Stomach (tissue), 8 donors: ENCODE measurements at regions not wholly inside any gene's neighbourhood (a gene's known extent, or its start where the extent isn't known, plus 50 kb on each side); places are given as distances from the start of the nearest gene placed in this dataset.

Experiments
- DNase-seq, 2 donors: peaks; one replicate each; pipeline versions ENCODE4 v3.0.0 to v3.0.0-alpha.2; 2013 to 2019
- H3K27ac ChIP-seq, 5 donors: fragments of 200-600 bp in 4 of 5; sonication (generic) in 4 of 5; one replicate each; pipeline ENCODE4 v1.5.1; 2013 to 2019; ENCODE audit warnings: mild to moderate bottlenecking in 1 of 5, moderate library complexity in 1 of 5
- H3K27me3 ChIP-seq, 3 donors: fragments of 200-600 bp; sonication (generic); one replicate each; pipeline ENCODE4 v1.5.1; 2017 to 2019; ENCODE audit warnings: mixed run types in 1 of 3
- H3K36me3 ChIP-seq, 4 donors: fragments of 200-600 bp; sonication (generic); 1 replicate in 3 of 4; 2 replicates in 1 of 4; pipeline ENCODE4 v1.5.1; 2016 to 2019
- H3K4me1 ChIP-seq, 4 donors: fragments of 200-600 bp; sonication (generic); one replicate each; pipeline ENCODE4 v1.5.1; 2016 to 2019
- H3K4me3 ChIP-seq, 4 donors: fragments of 200-600 bp; sonication (generic) in 3 of 4; one replicate each; pipeline ENCODE4 v1.5.1; 2016 to 2019; ENCODE audit warnings: mild to moderate bottlenecking in 1 of 4
- H3K9me3 ChIP-seq, 4 donors: fragments of 200-600 bp; sonication (generic); one replicate each; pipeline ENCODE4 v1.5.1; 2016 to 2019
- CTCF ChIP-seq, 7 experiments: fragments of 450-650 bp in 4 of 7; fragments of 200-600 bp in 3 of 7; sonication (generic) in 3 of 7; IDR thresholded peaks; one replicate each; pipeline ENCODE4 v1.5.1; 2016 to 2019; ENCODE audit warnings: antibody characterized with exemption in 7 of 7, control low read depth in 2 of 7, mild to moderate bottlenecking in 1 of 7
- EP300 ChIP-seq: sonication (generic); formaldehyde crosslinking; IDR thresholded peaks from one replicate; pipeline ENCODE4 v1.6.1; 2017; ENCODE audit warnings: antibody characterized with exemption
- POLR2A ChIP-seq, 4 donors: fragments of 450-650 bp; IDR thresholded peaks; one replicate each; pipeline ENCODE4 v1.6.1; 2016; ENCODE audit warnings: antibody characterized with exemption in 4 of 4, control low read depth in 2 of 4, mild to moderate bottlenecking in 1 of 4, moderate library complexity in 1 of 4
- POLR2AphosphoS5 ChIP-seq, 3 donors: sonication (generic); formaldehyde crosslinking; IDR thresholded peaks; one replicate each; pipeline ENCODE4 v1.6.1; 2016; ENCODE audit warnings: antibody characterized with exemption in 3 of 3
- WGBS, 5 donors: extraction: QIAGEN DNeasy Blood & Tissue Kit in 3 of 5; methylation state at CpG; one replicate each; pipeline versions ENCODE4 v1.1.5 to v1.1.7; 2013 to 2018; 5-methylcytosine and 5-hydroxymethylcytosine counted together
- intact Hi-C: fragments of 100-400 bp; cut with DNase I; formaldehyde crosslinking; loops from one replicate; pipeline ENCODE4 v1.15.1; 2023; ENCODE audit warnings: low total_unique reads
- donor health status: healthy with polysubstance abuse.
- donor health status: Bipolar disorder and iron deficiency.
- donor health status: healthy.

DNA sequence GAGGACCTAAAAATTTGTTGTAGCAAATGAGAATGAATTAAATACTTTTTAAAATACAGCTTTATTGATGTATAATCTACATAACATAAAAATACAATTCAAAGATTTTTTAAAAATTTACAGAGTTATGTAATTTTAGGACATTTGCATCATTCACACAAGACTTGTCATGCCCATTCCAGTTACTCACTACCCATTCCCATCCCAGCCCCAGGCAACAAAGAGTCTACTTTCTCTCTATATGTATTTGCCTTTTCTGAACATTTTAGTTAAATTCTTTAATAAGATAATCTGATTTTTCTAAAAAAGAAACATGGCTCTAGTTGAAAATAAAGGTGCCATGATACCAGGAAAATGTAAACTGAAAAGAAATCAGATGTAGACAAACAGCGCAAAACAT lies 354.2 kb downstream of the PMP22 start:
- Histone ChIP-seq H3K27me3 (no peaks in the 10 kb centered on the region), H3K4me3 (no peak overlapping the region), H3K27ac (no peak overlapping the region), H3K9me3 (peaks cover 0 to 4% (median 0%) of the 10 kb centered on the region in 4 donors), H3K4me1 (no peaks in the 10 kb centered on the region), H3K36me3 (no peaks in the 10 kb centered on the region)
- TF ChIP-seq POLR2A (IDR thresholded peaks at IDR 0.05) (no peak), EP300 (no peak), POLR2AphosphoS5 (IDR thresholded peaks at IDR 0.05) (no peak), CTCF (IDR thresholded peaks at IDR 0.05) (no peak)
- DNase-seq = no peak
- intact Hi-C loops = no loop called here
- WGBS, 5 donors = 92 to 100% (median 96%) methylated on average over 1 of the region's 1 CpG

- H3K4me1 ChIP-seq = no peaks in the 10 kb centered on the region
- intact Hi-C loops = no loop called here
- DNase-seq = no peak
- no peaks in the 10 kb centered on the region for H3K9me3 ChIP-seq
- 49 to 76% (median 71%) methylated on average over 4 of the region's 4 CpGs for WGBS, 5 donors
- no peak overlapping the region for H3K4me3 ChIP-seq
- TF ChIP-seq POLR2AphosphoS5 (IDR thresholded peaks at IDR 0.05) (no peak), POLR2A (IDR thresholded peaks at IDR 0.05) (no peak), EP300 (no peak), CTCF (IDR thresholded peaks at IDR 0.05) (no peak)
- H3K27me3 ChIP-seq = no peaks in the 10 kb centered on the region
- H3K27ac ChIP-seq = no peak overlapping the region
- no peaks in the 10 kb centered on the region for H3K36me3 ChIP-seq
Measured at GRCh38 chr17:14904386-14904785, 360.7 kb downstream of the PMP22 start.

- WGBS, 5 donors = 13 to 37% (median 30%) methylated on average over 1 of the region's 1 CpG
Measured at GRCh38 chr17:14903854-14904253, 361.3 kb downstream of the PMP22 start.

GRCh38 chr17:14902803-14903202 lies 362.3 kb downstream of the PMP22 start:
- Histone ChIP-seq H3K27me3 (no peaks in the 10 kb centered on the region), H3K36me3 (no peaks in the 10 kb centered on the region), H3K4me3 (no peak overlapping the region), H3K9me3 (peaks cover 0 to 14% (median 2%) of the 10 kb centered on the region in 4 donors), H3K27ac (no peak overlapping the region), H3K4me1 (no peaks in the 10 kb centered on the region)
- intact Hi-C loops = no loop called here
- DNase-seq = no peak
- TF ChIP-seq POLR2AphosphoS5 (IDR thresholded peaks at IDR 0.05) = no peak
- no peak for TF ChIP-seq CTCF (IDR thresholded peaks at IDR 0.05)
- no peak for TF ChIP-seq EP300
- no peak for TF ChIP-seq POLR2A (IDR thresholded peaks at IDR 0.05)

More at GRCh38 chr17:14903854-14904253, 361.3 kb downstream of the PMP22 start:
- Histone ChIP-seq H3K4me1 (no peaks in the 10 kb centered on the region), H3K27ac (no peak overlapping the region), H3K4me3 (no peak overlapping the region), H3K27me3 (no peaks in the 10 kb centered on the region), H3K36me3 (no peaks in the 10 kb centered on the region), H3K9me3 (peaks cover 0 to 4% (median under 1%) of the 10 kb centered on the region in 4 donors)
- DNase-seq = no peak
- intact Hi-C loops = no loop called here
- TF ChIP-seq EP300 (no peak), POLR2AphosphoS5 (IDR thresholded peaks at IDR 0.05) (no peak), CTCF (IDR thresholded peaks at IDR 0.05) (no peak), POLR2A (IDR thresholded peaks at IDR 0.05) (no peak)
